ENCODE measurements at regions not wholly inside any gene's neighbourhood (a gene's known extent, or its start where the extent isn't known, plus 50 kb on each side); places are given as distances from the start of the nearest gene placed in this dataset.

GRCh38 chr16:85246473-85246872 lies 134.2 kb upstream of the CIBAR2 start:
- no peak for TF ChIP-seq CTCF (conservative IDR thresholded peaks at IDR 0.05; ENCODE audit: low read length)
- no peak for TF ChIP-seq EZH2phosphoT487 (IDR thresholded peaks at IDR 0.05; ENCODE audit: borderline replicate concordance)

Data from Loucy (cell line).